ENCODE measurements at regions not wholly inside any gene's neighbourhood (a gene's known extent, or its start where the extent isn't known, plus 50 kb on each side); places are given as distances from the start of the nearest gene placed in this dataset.

DNA sequence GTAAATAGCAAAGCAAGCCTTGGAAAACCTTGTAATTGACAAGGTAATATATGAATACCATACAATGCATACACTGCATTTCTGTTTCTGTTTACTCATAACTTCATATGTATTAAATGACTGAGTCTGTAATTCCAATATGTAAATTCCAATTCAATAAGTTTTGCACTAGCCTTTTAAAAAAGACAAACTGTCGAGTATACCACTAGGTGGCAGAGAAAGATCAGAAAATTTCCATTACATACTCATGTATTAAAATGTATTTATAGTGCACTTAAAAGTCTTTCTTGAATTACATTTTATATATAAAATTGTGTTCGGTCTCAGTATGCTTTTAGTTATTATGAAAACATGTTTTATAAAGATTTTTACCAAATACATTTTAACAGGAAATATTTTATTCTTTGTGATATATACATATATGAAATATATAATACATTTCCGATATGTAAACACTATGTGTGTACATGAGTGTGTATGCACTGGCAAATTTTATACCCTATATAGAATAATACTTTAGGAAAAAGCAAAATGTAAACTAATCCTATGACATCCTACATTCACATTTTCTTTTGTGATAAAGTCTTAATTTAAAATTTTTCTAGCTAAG lies 216.8 kb downstream of the VGLL3 start:
- no peak for TF ChIP-seq FOXP2 (optimal IDR thresholded peaks at IDR 0.05; ENCODE audit: borderline replicate concordance, extremely low read depth, extremely low read length, insufficient read depth)
- no peak for TF ChIP-seq TAF1 (IDR thresholded peaks at IDR 0.05; ENCODE audit: borderline replicate concordance, insufficient read depth, low read length)
- TF ChIP-seq POLR2AphosphoS5 (IDR thresholded peaks at IDR 0.05; ENCODE audit: low read depth, low read length) = no peak
- TF ChIP-seq, protein P1, sequence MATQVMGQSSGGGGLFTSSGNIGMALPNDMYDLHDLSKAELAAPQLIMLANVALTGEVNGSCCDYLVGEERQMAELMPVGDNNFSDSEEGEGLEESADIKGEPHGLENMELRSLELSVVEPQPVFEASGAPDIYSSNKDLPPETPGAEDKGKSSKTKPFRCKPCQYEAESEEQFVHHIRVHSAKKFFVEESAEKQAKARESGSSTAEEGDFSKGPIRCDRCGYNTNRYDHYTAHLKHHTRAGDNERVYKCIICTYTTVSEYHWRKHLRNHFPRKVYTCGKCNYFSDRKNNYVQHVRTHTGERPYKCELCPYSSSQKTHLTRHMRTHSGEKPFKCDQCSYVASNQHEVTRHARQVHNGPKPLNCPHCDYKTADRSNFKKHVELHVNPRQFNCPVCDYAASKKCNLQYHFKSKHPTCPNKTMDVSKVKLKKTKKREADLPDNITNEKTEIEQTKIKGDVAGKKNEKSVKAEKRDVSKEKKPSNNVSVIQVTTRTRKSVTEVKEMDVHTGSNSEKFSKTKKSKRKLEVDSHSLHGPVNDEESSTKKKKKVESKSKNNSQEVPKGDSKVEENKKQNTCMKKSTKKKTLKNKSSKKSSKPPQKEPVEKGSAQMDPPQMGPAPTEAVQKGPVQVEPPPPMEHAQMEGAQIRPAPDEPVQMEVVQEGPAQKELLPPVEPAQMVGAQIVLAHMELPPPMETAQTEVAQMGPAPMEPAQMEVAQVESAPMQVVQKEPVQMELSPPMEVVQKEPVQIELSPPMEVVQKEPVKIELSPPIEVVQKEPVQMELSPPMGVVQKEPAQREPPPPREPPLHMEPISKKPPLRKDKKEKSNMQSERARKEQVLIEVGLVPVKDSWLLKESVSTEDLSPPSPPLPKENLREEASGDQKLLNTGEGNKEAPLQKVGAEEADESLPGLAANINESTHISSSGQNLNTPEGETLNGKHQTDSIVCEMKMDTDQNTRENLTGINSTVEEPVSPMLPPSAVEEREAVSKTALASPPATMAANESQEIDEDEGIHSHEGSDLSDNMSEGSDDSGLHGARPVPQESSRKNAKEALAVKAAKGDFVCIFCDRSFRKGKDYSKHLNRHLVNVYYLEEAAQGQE (IDR thresholded peaks at IDR 0.05; ENCODE audit: insufficient read depth in 1 of 2, low read depth in 2 of 2, low read length in 2 of 2) = no peak
- TF ChIP-seq SIN3A (IDR thresholded peaks at IDR 0.05; ENCODE audit: borderline replicate concordance, insufficient read depth, low read length) = no peak

DNA sequence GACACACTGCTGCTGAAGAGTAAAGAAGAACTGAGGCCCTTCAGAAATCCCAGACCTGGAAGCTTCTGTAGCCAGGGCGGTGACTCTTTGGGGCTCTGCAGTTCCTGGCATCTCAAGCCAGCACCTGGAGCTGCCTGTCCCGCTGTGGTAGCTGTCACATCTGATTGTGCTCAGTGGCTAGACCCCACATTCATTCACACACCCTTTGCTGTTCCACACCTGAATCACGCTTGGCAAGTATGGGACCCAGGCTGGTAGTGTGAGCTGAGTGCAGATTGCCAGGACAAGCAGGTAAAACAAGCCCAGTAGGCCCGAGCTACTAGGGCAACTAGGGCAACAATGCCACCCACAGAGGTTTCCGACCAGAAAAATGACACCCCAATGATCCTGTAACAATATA lies 218.2 kb downstream of the VGLL3 start:
- no peak for TF ChIP-seq TAF1 (IDR thresholded peaks at IDR 0.05; ENCODE audit: borderline replicate concordance, insufficient read depth, low read length)
- no peak for TF ChIP-seq FOXP2 (optimal IDR thresholded peaks at IDR 0.05; ENCODE audit: borderline replicate concordance, extremely low read depth, extremely low read length, insufficient read depth)

DNA sequence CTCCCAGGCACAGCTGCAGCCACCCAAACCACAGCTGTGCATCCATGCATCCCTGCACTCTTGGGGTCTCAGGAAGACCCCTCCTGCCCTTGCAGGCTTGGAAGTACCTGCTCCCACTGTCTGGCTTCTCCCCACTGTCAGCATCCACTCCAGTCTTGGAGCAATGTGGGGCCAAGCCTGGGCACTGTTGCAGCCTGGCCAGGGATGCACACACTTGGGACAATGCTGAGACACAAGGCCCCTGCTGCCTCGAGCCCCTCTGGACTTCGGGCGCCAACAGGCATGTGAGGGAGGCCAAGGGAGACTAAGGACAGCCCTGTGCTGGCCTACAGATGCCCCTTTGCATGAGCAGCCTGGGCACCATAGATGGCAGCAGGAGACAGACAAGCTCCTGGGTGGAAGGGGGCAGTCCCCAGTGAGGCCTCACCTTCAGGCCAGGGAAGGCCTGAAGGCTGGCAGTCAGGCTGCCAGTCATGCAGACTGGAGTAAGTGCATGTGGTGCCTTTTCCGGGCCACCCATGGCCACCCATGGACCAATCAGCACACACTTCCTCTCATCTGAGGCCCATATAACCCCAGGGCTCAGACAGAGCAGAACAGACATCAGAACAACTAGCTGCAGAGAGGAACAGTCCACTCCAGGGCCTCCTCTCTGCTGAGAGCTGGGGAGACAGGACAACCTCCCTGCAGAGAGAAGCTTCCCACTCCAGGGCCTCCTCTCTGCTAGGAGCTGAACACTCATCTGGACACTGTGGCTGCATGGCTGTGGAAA lies 219.0 kb downstream of the VGLL3 start:
- TF ChIP-seq SIN3A (IDR thresholded peaks at IDR 0.05; ENCODE audit: borderline replicate concordance, insufficient read depth, low read length) = no peak
- TF ChIP-seq POLR2AphosphoS5 (IDR thresholded peaks at IDR 0.05; ENCODE audit: low read depth, low read length) = no peak
- TF ChIP-seq FOXP2 (optimal IDR thresholded peaks at IDR 0.05; ENCODE audit: borderline replicate concordance, extremely low read depth, extremely low read length, insufficient read depth) = no peak
- TF ChIP-seq TAF1 (IDR thresholded peaks at IDR 0.05; ENCODE audit: borderline replicate concordance, insufficient read depth, low read length) = no peak
- TF ChIP-seq, protein P1 (IDR thresholded peaks at IDR 0.05; ENCODE audit: insufficient read depth in 1 of 2, low read depth in 2 of 2, low read length in 2 of 2) = no peak

DNA sequence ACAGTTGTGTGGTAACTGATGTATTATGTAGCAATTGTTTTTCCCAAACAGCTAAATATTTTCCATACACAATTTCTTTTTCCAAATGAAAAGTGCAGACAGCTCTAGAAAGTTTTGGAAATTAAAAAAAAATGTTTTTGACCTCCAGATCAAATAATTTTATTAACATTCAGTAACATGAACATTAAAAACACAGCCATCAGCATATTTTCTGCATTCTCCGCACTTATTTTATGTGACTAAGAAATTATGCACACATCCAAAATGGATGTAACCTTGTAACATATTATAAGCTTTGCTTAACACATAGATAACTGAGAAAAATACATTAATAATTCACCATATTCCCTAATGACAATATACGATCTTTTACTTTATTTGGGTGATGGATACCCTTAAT lies 224.6 kb downstream of the VGLL3 start:
- no peak for TF ChIP-seq FOXP2 (optimal IDR thresholded peaks at IDR 0.05; ENCODE audit: borderline replicate concordance, extremely low read depth, extremely low read length, insufficient read depth)
- TF ChIP-seq POLR2AphosphoS5 (IDR thresholded peaks at IDR 0.05; ENCODE audit: low read depth, low read length) = no peak
- no peak for TF ChIP-seq SIN3A (IDR thresholded peaks at IDR 0.05; ENCODE audit: borderline replicate concordance, insufficient read depth, low read length)
- TF ChIP-seq, protein P1 (IDR thresholded peaks at IDR 0.05; ENCODE audit: insufficient read depth in 1 of 2, low read depth in 2 of 2, low read length in 2 of 2) = no peak
- no peak for TF ChIP-seq TAF1 (IDR thresholded peaks at IDR 0.05; ENCODE audit: borderline replicate concordance, insufficient read depth, low read length)

DNA sequence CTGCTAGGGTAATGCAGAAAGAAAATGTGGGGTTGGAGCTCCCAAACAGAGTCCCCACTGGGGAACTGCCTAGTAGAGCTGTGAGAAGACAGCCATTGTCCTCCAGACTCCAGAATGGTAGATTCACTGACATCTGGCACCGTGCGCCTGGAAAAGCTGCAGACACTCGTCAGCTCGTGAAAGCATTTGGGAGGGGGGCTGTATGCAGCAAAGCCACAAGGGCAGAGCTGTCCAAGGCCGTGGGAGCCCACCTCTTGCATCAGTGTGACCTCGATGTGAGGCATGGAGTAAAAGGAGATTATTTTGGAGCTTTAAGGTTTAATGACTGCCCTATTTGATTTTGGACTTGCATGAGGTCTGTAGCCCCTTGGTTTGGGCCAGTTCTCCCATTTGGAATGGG lies 242.9 kb downstream of the VGLL3 start:
- TF ChIP-seq SIN3A (IDR thresholded peaks at IDR 0.05; ENCODE audit: borderline replicate concordance, insufficient read depth, low read length) = no peak
- no peak for TF ChIP-seq TAF1 (IDR thresholded peaks at IDR 0.05; ENCODE audit: borderline replicate concordance, insufficient read depth, low read length)
- TF ChIP-seq FOXP2 (optimal IDR thresholded peaks at IDR 0.05; ENCODE audit: borderline replicate concordance, extremely low read depth, extremely low read length, insufficient read depth) = no peak
- no peak for TF ChIP-seq POLR2AphosphoS5 (IDR thresholded peaks at IDR 0.05; ENCODE audit: low read depth, low read length)
- TF ChIP-seq, protein P1 (IDR thresholded peaks at IDR 0.05; ENCODE audit: insufficient read depth in 1 of 2, low read depth in 2 of 2, low read length in 2 of 2) = no peak
